ENCODE measurements at regions not wholly inside any gene's neighbourhood (a gene's known extent, or its start where the extent isn't known, plus 50 kb on each side); places are given as distances from the start of the nearest gene placed in this dataset.

DNA sequence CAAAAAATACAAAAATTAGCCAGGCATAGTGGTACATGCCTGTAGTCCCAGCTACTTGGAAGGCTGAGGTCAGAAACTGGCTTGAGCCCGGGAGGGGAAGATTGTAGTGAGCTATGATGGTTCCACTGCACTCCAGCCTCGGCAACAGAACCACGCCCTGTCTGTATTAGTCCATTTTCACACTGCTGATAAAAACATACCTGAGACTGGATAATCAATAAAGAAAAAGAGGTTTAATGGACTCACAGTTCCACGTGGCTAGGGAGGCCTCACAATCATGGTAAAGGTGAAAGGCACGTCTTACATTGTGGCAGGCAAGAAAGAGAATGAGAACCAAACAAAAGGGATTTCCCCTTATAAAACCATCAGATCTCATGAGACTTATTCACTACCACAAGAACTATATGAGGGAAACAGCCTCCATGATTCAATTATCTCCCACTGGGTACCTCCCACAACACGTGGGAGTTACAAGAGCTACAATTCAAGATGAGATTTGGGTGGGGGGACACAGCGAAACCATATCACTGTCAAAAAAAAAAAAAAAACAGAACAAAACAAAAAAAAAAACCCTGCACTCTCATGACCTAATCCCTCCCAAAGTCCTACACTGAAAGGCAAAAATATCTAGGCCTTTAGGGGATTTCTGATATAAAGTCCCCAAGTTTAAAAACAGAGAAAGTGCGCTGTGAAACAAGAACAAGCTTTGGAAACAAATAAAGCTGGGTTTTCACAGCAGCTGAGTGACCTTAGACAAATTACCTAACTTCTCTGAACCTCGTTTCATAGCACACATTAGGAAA lies 224.7 kb downstream of the IGSF11 start:
- DNase-seq: peak in 1 of 5 experiments; percentile 1

DNA sequence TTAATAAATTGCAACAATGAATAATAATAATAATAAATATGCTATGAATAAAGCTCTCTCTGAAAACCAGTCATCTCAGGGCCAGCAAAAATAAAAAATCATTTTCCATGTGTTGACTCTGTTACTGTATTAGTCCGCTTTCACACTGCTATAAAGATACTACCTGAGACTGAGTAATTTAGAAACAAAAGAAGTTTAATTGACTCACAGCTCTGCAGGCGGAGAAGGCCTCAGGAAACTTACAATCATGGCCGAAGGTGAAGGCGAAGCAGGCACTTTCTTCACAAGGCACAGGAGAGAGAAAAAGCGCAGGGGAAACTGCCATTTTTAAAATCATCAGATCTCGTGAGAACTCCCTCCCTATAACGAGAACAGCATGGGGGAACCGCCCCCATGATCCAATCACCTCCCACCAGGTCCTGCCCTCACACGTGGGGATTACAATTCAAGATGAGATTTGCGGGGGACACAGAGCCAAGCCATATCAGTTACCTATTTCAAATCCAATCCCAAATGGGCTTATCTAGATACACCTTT lies 224.1 kb downstream of the IGSF11 start:
- DNase-seq: peak in 1 of 5 experiments; percentile 12

DNA sequence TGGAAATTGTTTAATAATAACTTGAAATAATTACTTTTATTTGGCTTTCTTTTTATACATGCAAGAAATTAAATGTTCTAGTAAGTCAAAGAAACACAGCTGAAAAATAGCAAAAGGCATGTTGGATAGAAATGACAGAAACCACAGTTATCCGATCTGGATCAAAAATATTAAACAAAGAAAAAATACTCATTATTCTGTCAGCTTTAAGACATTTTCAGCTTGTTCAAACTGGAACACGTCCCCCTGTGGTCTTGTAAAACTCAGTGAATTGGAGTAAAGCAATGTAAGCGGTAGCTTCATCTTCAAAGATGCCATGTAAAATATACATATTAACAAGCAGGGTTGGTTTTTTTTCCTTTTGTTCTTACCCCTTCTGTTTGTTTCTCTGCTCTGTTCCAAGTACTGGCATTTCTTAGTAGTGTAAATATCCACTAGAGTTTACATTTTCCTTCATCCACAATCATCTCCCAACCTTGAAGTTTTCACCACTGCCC lies 223.4 kb downstream of the IGSF11 start:
- DNase-seq: no peak

DNA sequence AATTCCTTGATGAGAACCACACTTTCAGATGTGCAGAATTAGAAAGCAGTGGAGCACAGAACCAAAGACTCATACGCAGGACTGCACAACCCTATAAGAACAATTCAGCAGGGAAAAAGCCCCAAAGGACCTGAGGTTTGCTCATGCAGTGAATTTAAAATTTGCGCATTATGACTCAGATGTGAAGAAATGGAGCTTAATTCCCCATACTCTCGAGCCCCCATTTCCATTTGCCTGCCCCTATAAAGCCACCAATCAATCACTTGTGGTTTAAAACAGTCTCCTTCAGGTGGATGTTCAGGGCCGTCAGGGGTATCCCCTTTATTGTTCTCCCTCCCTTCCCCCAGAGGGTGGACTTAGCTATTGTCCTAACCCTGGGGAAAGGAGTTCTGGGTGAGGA lies 221.2 kb downstream of the IGSF11 start:
- no peak for DNase-seq

DNA sequence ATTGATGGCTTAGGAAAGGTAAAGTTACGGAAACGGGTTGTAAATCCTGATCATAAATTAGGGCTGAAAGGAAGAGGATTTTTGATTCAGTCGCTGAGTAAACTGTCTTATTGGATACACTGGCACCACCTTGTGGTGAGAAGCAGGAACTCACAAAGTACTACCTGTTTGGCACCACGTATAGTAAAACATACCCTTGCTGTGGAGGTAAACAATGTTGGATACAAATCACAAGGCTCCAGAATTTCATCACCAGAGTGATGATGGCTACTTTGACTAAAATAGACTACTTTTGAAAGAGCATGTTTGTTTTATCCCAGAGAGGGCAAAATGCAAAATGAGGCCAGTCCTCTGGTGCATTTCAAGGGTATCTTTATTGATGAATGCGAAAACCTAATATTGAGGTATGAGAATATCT lies 216.9 kb downstream of the IGSF11 start:
- DNase-seq: peak in 1 of 5 experiments; percentile 57

DNA sequence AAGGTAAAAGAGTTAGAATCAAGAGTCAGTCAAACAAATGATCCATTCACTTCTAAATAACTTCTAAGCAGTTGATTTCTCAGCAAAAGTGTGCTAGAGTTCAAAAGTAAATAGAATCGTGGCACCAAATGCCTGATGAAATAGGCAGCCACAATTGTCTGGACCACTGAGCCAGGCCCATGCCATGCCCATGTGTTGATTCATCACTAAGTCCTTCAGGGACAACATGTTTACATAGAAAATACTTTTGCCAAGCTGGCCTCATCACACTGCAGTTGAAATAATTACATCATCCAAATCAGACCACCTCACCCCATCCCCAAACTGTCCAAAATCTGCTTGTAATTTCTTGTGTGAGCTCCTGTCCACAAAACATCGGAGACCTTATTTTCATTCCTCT lies 216.3 kb downstream of the IGSF11 start:
- no peak for DNase-seq

DNA sequence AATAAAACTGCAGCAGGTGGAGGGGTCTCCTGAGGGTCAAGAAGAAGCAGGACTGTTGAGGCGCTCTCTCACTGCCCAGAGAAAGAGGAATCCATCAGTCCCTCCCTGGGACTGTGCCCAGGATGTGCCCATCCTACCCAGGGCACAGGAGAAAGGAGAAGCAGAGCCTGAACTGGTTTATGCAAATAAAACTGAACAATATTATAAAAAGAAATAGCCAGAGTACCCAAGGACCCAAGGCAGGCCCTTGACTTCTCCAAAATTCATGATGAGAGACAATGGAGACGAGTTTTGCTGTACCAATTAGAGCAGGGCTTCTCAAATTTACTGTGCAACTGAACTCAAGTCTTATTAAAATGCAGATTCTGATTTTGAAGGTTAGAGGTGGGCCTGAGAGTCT lies 211.0 kb downstream of the IGSF11 start:
- DNase-seq: no peak

DNA sequence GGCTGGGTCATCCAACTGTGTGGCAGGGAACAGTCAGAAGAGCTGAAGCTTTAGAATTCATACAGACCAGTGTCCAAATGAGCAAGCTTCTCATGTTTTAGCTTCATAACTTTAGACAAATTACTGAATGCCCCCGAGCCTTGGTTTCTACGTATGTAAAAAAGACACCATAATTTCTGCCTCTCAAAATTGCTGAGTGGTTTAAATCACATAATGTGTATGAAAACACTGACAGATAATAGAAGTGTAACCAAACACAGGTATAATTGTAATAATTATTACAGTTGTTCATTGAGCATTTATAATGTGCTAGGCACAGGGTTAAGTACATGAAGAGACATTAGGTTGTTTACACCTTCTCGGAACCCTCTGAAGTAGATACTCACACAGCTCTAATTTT lies 207.2 kb downstream of the IGSF11 start:
- no peak for DNase-seq

DNA sequence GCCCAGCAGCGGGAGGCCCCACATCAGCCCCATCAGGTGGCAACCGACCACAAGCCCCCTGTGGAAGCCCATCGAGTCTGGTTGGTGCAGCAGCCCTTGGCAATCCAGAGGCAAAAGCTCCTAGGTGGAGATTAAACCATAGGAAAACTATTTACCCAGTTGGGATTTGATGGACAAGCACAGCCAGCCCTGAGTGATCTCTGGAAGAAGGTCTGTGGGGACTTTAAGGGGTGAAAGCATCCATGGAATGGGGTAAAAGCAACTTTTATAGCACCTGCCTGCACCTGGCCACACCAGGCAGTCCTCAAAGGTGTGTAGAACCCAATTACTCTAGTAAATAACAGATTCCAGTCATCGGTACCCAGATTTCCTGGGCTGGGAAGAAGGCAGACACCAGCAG lies 206.3 kb downstream of the IGSF11 start:
- no peak for DNase-seq

DNA sequence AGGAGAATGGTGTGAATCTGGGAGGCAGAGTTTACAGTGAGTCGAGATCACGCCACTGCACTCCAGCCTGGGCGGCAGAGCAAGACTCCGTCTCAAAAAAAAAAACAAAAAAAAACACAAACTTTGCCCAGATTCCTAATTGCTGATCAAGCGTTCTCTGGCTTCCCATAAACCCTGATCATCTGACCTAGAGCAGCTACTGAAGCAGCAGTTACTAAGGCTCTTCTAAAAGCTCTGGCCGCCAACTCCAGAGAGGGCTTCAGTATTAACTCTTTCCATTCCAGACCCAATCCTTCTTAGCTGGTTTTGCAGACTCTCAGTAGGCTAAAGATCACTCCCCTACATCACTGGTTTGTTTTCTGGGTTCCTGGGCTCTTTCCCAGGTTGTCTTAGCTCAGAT lies 201.6 kb downstream of the IGSF11 start:
- DNase-seq: no peak

DNA sequence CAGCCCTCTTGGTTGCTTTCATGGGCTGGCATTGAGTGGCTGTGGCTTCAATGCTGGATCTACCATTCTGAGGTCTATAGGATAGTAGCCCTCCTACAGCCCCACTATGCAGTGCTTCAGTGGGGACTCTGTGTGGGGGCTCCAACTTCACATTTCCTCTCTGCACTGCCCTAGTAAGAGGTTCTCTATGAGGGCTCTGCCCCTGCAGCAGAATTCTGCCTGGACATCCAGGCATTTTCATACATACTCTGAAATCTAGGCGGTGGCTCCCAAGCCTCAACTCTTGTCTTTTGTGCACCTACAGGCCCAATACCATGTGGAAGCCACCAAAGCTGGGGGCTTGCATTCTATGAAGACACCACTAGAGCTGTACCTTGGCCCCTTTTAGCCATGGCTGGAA lies 195.8 kb downstream of the IGSF11 start:
- no peak for DNase-seq

DNA sequence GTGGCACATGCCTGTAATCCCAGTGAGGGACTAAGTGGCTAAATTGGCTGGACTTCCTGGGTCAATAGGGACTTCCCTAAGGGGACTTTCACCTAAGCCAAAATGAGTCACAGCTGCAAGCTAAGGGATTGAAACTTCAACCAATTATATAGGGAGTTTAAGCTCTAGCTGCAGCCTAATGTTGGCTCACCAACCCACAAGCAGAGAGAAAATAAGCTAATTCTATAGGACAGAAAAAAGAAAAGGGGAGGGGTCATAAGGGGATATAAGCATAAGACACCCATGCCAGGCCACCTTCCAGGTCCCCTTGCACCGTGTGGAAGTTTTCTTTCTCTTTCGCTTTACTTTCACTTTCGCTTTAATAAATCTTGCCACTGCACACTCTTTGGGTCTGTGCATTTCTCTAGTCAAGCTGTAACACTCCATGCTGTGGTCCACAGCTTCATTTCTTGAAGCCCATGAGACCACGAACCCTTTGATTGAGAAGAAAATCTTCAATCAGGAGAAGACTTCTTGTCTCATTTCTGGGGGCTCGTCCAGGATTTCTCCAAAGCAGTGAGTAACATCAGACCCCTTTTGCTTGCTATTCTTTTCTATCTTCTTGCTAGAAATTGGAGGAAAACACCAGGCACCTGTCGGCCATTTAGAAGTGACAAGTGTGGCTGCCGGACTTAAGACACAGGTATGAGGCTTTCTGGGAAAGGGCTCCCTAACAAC lies 192.3 kb downstream of the IGSF11 start:
- DNase-seq: peak in 1 of 5 experiments; percentile 6

DNA sequence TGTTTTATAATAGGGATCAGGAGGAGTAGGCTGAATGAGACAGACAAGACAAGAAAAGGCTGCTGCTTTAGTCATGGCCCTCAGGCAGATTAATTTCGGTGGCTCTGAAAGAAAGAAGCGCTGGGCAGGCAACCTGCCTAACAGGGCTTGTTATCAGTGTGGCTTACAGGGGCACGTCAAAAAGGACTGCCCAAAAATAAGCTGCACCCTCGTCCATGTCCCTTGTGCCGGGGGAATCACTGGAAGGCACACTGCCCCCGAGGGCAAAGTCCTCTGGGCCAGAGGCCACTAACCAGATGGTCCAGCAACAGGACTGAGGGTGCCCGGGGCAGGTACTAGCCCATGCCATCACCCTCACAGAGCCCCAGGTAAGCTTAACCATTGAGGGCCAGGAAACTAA lies 188.5 kb downstream of the IGSF11 start:
- no peak for DNase-seq
